Astrocyte (in vitro differentiated cells and primary cell): ENCODE measurements at regions not wholly inside any gene's neighbourhood (a gene's known extent, or its start where the extent isn't known, plus 50 kb on each side); places are given as distances from the start of the nearest gene placed in this dataset.

Source experiments
- DNase-seq: peaks from one replicate; pipeline ENCODE4 v3.0.0-alpha.2; 2010; ENCODE audit warnings: low read depth
- FAIRE-seq: peaks from 2 replicates; lab custom pipeline; 2011; peaks lifted over from hg19 to GRCh38; lab: Jason Lieb, UNC
- H2AFZ ChIP-seq: 2 replicates; pipeline ENCODE4 v1.6.0; 2012; ENCODE audit warnings: low read depth, low read length, inconsistent platforms
- H3K27ac ChIP-seq: 2 replicates; pipeline ENCODE4 v1.5.1; 2011; ENCODE audit warnings: low read depth, low read length, inconsistent platforms
- H3K27me3 ChIP-seq: 2 replicates; pipeline ENCODE4 v1.6.0; 2011; ENCODE audit warnings: low read length, inconsistent platforms; ENCODE audit not compliant: insufficient read depth
- H3K36me3 ChIP-seq: 2 replicates; pipeline ENCODE4 v1.5.1; 2011; ENCODE audit warnings: low read length, inconsistent platforms; ENCODE audit not compliant: insufficient read depth
- H3K4me1 ChIP-seq: 2 replicates; pipeline ENCODE4 v1.5.1; 2011; ENCODE audit warnings: low read length, inconsistent platforms; ENCODE audit not compliant: insufficient read depth
- H3K4me2 ChIP-seq: 2 replicates; pipeline ENCODE4 v1.6.0; 2012; ENCODE audit warnings: low read length, inconsistent platforms
- H3K4me3 ChIP-seq: 2 replicates; pipeline ENCODE4 v1.5.1; 2011; ENCODE audit warnings: low read depth, mild to moderate bottlenecking, low read length, inconsistent platforms; ENCODE audit not compliant: insufficient read depth
- H3K79me2 ChIP-seq: 2 replicates; pipeline ENCODE4 v1.6.0; 2012; ENCODE audit warnings: mild to moderate bottlenecking, low read length, inconsistent platforms; ENCODE audit not compliant: insufficient read depth
- H3K9ac ChIP-seq: 2 replicates; pipeline ENCODE4 v1.6.0; 2012; ENCODE audit warnings: mild to moderate bottlenecking, low read length, inconsistent platforms
- H3K9me3 ChIP-seq: 2 replicates; pipeline ENCODE4 v1.5.1; 2012; ENCODE audit warnings: low read depth, mild to moderate bottlenecking, low read length, inconsistent platforms; ENCODE audit not compliant: insufficient read depth
- H4K20me1 ChIP-seq: 2 replicates; pipeline ENCODE4 v1.6.0; 2012; ENCODE audit warnings: low read length, inconsistent platforms; ENCODE audit not compliant: insufficient read depth
- H3K27ac Mint-ChIP-seq: one replicate; pipeline ENCODE4 v1.8.0; 2021; ENCODE audit warnings: mild to moderate bottlenecking, mixed read lengths; ENCODE audit not compliant: unreplicated experiment
- H3K27me3 Mint-ChIP-seq: one replicate; pipeline ENCODE4 v1.8.0; 2021; ENCODE audit warnings: low read depth, mixed read lengths; ENCODE audit not compliant: unreplicated experiment
- H3K36me3 Mint-ChIP-seq: one replicate; pipeline ENCODE4 v1.8.0; 2021; ENCODE audit warnings: low read depth, mixed read lengths; ENCODE audit not compliant: unreplicated experiment
- H3K4me1 Mint-ChIP-seq: one replicate; pipeline ENCODE4 v1.8.0; 2021; ENCODE audit warnings: low read depth, mixed read lengths; ENCODE audit not compliant: unreplicated experiment
- H3K4me3 Mint-ChIP-seq: one replicate; pipeline ENCODE4 v1.8.0; 2021; ENCODE audit warnings: mild to moderate bottlenecking, moderate library complexity, mixed read lengths; ENCODE audit not compliant: unreplicated experiment
- H3K9me3 Mint-ChIP-seq: one replicate; pipeline ENCODE4 v1.8.0; 2021; ENCODE audit warnings: mild to moderate bottlenecking, mixed read lengths; ENCODE audit not compliant: unreplicated experiment
- CTCF ChIP-seq: IDR thresholded peaks from 2 replicates; pipeline ENCODE4 v1.5.1; 2011; ENCODE audit warnings: low read depth, mild to moderate bottlenecking, inconsistent platforms, low read length, moderate library complexity; ENCODE audit not compliant: insufficient read depth
- EZH2 ChIP-seq: IDR thresholded peaks from 2 replicates; pipeline ENCODE4 v1.6.1; 2012; ENCODE audit warnings: mild to moderate bottlenecking, low read length, inconsistent platforms; ENCODE audit not compliant: insufficient read depth

- no peak for FAIRE-seq
- Mint-ChIP-seq H3K27ac (no peak overlapping the region), H3K9me3 (no peaks in the 10 kb centered on the region), H3K4me1 (no peaks in the 10 kb centered on the region), H3K4me3 (no peak overlapping the region), H3K36me3 (no peaks in the 10 kb centered on the region), H3K27me3 (no peaks in the 10 kb centered on the region)
- H2AFZ ChIP-seq = no peak overlapping the region
- no peaks in the 10 kb centered on the region for H3K79me2 ChIP-seq
- no peak overlapping the region for H3K4me2 ChIP-seq
- H3K27me3 ChIP-seq = no peaks in the 10 kb centered on the region
- no peak overlapping the region for H3K4me3 ChIP-seq
- H3K4me1 ChIP-seq = no peaks in the 10 kb centered on the region
- H4K20me1 ChIP-seq = no peaks in the 10 kb centered on the region
- no peak for DNase-seq
- H3K9me3 ChIP-seq = peaks cover 2% of the 10 kb centered on the region
- H3K27ac ChIP-seq = no peak overlapping the region
- no peaks in the 10 kb centered on the region for H3K36me3 ChIP-seq
- no peak overlapping the region for H3K9ac ChIP-seq
- TF ChIP-seq EZH2 (no peak), CTCF (no peak)
These were observed 375.6 kb upstream of the IMPG1 start for GRCh38 chr6:76448109-76448508.

- Histone ChIP-seq H3K9ac (no peak overlapping the region), H2AFZ (no peak overlapping the region), H3K4me2 (no peak overlapping the region), H3K36me3 (no peaks in the 10 kb centered on the region), H3K27ac (no peak overlapping the region), H3K4me3 (no peak overlapping the region), H3K79me2 (no peaks in the 10 kb centered on the region), H3K9me3 (peaks cover 2% of the 10 kb centered on the region), H3K27me3 (no peaks in the 10 kb centered on the region), H3K4me1 (no peaks in the 10 kb centered on the region), H4K20me1 (no peaks in the 10 kb centered on the region)
- H3K9me3 Mint-ChIP-seq = no peaks in the 10 kb centered on the region
- H3K36me3 Mint-ChIP-seq = no peaks in the 10 kb centered on the region
- no peak overlapping the region for H3K27ac Mint-ChIP-seq
- DNase-seq (no peak), FAIRE-seq (no peak)
- TF ChIP-seq EZH2 (no peak), CTCF (no peak)
- H3K4me3 Mint-ChIP-seq = no peak overlapping the region
- H3K27me3 Mint-ChIP-seq = no peaks in the 10 kb centered on the region
- H3K4me1 Mint-ChIP-seq = peaks cover 8% of the 10 kb centered on the region
These were observed 369.4 kb upstream of the IMPG1 start for GRCh38 chr6:76441875-76442274.

DNA sequence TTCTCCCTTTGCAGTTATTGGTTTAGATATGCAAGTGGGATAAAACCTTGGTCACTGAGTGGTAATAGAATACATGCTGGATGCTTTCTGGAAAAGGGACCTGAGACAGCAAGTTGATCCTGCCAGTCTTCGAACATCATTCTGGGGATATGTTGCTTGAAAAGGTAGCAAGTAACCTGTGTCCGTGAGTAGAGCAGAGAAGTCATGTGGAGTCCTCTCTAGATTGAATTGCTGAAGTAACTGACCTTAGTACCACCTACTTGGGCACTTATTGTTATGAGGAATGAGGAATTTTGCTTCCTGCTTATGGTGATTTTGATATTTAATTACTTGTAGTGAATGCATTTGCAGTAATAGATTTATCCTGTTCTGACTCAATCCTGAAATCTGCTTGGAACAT lies 367.3 kb upstream of the IMPG1 start:
- Histone ChIP-seq H3K9me3 (no peaks in the 10 kb centered on the region), H3K9ac (no peak overlapping the region), H3K36me3 (no peaks in the 10 kb centered on the region), H3K27ac (no peak overlapping the region), H4K20me1 (no peaks in the 10 kb centered on the region), H3K4me3 (no peak overlapping the region), H3K4me2 (no peak overlapping the region), H3K4me1 (no peaks in the 10 kb centered on the region), H3K79me2 (no peaks in the 10 kb centered on the region), H2AFZ (no peak overlapping the region), H3K27me3 (no peaks in the 10 kb centered on the region)
- Mint-ChIP-seq H3K27ac (no peak overlapping the region), H3K4me3 (no peak overlapping the region), H3K4me1 (peaks cover 13% of the 10 kb centered on the region), H3K9me3 (no peaks in the 10 kb centered on the region), H3K27me3 (no peaks in the 10 kb centered on the region), H3K36me3 (no peaks in the 10 kb centered on the region)
- TF ChIP-seq EZH2 (no peak), CTCF (no peak)
- DNase-seq (no peak), FAIRE-seq (no peak)
